ENCODE measurements at regions not wholly inside any gene's neighbourhood (a gene's known extent, or its start where the extent isn't known, plus 50 kb on each side); places are given as distances from the start of the nearest gene placed in this dataset.

GRCh38 chr3:124489506-124489905, 240.7 kb upstream of the UMPS start:
- no peak for TF ChIP-seq CTCF (IDR thresholded peaks at IDR 0.05; ENCODE audit: insufficient read depth, low read length)
- no peak for TF ChIP-seq SPI1 (IDR thresholded peaks at IDR 0.05; ENCODE audit: borderline replicate concordance, low read depth)
- TF ChIP-seq POLR2AphosphoS5 (IDR thresholded peaks at IDR 0.05; ENCODE audit: low read depth), result no peak
